NCI-H187 (cell line): ENCODE measurements at regions not wholly inside any gene's neighbourhood (a gene's known extent, or its start where the extent isn't known, plus 50 kb on each side); places are given as distances from the start of the nearest gene placed in this dataset.
"Not testable (repeated sequence)": the region's sequence is repeated elsewhere in the genome, so short reads cannot be mapped to it uniquely, and the experiment has no call there.

Source experiments
- DNase-seq, 2 experiments: peaks; one replicate each; lab custom pipeline; 2025; lab: John Stamatoyannopoulos, UW

DNA sequence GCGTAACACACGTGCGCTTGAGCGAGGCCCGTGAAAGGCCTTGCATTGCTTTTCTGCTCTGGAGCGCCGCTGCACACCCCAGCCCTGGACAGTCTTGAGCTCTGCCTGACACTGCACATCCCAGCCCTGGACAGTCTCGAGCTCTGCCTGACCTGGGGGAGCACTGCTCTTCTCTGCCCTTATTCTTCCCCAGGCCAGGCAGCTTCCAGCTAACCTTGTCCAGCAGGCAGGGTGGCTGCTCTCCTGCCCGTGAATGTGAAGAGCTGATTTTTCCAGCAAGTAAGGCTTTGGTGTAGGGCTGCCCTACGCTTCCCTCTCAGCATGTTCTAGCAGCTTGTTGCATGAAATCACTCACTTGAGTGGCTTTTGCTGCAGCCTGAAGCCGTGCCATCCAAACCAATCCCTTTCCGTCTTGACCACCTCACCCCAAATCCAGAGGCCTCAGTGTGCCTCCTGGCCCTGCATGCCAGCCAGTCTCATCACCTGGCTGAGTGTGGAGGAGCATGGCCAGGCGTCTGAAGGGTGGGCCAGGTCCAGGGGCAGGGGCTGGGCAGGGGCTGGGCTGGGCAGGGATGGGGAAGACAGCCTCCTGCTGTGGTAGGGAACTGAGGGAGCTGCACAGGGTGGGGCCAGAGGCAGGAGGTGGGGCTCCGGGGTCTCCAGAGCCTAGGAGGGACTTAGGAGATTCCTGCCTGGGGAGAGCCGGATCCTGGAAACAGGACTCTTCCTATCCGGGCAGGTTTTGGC lies 89.5 kb upstream of the B3GAT1 start:
- DNase-seq, result no peak

DNA sequence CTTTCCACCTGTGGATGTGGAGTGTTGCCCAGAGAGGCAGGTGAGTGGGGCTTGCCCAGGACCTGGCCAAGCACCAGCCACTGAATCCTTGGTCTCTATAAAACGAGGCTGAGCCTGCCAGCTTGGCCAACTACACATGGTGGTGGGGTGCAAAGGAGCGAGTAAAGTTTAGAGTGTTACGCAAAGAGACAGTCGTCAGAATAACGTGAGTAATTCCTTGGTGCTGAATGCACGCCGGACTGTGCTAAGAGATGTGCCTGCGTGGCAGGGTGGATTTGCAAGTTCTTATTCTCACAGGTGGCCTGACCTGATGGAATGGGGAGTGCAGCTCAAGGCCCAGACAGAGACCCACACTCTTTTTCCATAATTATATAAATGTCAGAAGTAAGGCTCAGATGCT lies 88.6 kb upstream of the B3GAT1 start:
- DNase-seq, result no peak

DNA sequence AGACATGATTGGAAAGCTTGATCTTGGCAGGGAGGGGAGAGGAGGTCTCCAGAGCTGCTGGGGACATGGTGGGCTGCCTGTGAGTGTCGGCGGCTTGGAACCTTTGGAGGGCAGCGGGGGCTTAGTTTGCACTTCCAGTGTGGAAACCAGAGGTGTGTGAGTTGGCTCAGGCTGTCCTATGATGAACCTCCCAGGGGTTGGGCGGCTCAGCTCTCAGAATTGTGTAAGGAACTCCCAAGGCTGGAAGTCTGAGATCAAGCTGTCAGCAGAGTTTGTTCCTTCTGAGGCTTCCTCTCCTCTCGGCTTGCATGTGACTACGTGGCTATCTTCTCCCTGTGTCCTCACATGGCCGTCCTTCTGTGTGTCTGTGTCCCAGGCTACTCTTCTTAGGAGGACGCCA lies 87.9 kb upstream of the B3GAT1 start:
- no peak for DNase-seq

DNA sequence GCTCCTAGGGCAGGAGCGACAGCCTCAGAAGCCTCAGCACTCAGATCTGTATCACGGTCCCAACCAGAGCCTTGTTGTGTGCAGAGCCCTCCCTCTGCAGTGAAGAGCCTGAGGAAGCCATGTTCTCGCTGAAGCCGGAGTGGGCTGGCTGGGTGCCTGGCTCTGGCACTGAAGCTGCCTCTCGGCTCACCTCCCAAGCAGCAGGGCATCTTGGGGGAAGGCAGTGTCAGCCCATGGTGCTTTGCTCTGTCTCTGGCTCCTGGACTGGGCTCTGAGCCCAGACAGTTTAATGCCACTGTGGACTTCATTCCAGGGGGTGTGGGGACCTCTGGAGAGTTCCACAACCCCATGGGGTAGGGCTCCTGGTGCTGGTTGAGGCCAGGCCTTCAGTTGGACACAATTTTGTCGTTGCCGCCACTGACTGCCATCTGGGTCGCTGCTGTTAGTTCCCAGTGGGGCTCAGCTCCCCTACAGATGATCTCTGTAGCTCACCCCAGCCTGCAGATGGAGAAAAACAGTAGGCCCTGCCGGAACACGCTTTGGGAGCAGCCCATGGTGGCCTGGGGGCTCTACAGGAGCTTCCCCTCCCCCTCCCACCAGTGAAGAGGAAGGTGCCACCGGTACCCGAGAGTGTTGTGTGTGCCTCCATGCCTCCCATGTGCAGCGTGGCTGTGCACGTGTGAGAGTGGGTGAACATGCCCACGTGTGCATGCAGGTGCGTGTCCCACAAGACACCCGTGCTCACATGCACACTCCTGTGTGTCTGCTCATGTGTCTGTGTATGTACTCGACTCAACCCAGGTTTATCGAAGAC lies 86.5 kb upstream of the B3GAT1 start:
- no peak for DNase-seq

DNA sequence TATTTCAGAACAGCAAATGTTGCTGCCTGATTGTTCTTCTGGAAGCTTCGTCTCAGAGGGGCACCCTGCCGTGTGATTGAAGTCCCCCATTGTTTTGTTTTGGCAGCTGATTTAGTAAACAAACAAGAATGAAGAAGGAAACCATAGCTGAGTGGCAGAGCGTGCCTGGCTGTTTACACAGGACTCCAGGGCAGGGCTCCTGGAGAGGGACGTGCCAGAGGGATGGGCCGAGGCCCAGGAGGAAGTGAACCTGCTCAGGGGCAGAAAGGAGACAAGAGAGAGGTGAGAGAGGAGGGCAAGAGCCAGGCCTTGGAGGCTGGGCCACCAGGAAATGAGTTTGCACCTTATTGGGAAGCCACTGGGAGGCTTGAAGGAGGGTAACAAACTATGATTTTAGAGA lies 85.5 kb upstream of the B3GAT1 start:
- no peak for DNase-seq

DNA sequence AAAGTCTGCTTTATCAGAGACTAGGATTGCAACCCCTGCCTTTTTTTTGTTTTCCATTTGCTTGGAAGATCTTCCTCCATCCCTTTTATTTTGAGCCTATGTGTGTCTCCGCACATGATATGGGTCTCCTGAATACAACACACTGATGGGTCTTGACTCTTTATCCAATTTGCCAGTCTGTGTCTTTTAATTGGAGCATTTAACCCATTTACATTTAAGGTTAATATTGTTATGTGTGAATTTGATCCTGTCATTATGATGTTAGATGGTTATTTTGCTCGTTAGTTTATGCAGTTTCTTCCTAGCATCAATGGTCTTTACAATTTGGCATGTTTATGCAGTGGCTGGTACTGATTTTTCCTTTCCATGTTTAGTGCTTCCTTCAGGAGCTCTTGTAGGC lies 84.0 kb upstream of the B3GAT1 start:
- DNase-seq, result not testable (repeated sequence)

DNA sequence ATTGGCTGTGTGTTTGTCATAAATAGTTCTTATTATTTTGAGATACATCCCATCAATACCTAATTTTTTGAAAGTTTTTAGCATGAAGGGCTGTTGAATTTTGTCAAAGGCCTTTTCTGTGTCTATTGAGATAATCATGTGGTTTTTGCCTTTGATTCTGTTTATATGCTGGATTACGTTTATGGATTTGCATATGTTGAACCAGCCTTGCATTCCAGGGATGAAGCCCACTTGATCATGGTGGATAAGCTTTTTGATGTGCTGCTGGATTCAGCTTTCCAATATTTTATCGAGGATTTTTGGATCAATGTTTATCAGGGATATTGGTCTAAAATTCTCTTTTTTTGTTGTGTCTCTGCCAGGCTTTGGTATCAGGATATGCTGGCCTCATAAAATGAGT lies 82.4 kb upstream of the B3GAT1 start:
- not testable (repeated sequence) for DNase-seq

DNA sequence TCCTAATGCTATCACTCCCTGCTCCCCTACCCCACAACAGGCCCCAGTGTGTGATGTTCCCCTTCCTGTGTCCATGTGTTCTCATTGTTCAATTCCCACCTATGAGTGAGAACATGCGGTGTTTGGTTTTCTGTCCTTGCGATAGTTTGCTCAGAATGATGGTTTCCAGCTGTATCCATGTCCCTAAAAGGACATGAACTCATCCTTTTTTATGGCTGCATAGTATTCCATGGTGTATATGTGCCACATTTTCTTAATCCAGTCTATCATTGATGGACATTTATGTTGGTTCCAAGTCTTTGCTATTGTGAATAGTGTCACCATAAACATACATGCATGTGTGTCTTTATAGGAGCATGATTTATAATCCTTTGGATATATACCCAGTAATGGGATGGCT lies 80.4 kb upstream of the B3GAT1 start:
- not testable (repeated sequence) for DNase-seq

DNA sequence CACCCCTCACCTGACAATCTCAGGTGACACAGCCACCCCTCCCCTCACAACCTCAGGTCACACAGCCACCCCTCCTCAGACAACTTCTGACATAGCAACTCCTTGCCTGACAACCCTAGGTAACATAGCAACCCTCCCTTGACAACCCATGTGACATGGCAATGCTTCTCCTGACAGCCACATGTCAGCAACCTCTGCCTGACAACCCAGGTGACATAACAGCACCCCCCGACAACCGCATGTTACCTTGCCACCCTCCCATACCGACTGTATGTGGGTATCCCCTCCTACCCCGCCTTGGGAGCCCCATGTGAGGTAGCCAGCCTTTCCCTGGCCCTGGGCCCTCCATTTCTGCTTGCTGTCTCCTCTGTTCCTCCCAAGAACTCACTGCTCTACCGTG lies 77.7 kb upstream of the B3GAT1 start:
- DNase-seq, result no peak

DNA sequence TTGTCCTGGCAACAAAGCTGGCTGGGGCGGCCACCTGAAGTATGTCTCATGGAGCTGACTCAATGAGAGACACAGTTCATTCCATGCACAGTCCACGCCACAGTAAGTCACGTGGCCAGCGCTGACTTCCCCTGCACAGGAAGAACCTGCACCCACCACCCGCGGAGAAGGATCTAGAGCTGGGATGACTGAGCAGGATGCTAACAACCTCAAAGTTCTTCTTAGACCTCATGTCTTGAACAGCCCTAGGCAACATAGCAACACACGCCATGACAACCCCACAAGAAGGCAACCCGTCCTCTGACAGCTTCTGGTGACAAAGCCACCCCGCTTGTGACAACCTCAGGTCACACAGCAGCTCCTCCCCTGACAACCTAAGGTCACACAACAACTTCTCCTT lies 76.9 kb upstream of the B3GAT1 start:
- DNase-seq, result no peak

DNA sequence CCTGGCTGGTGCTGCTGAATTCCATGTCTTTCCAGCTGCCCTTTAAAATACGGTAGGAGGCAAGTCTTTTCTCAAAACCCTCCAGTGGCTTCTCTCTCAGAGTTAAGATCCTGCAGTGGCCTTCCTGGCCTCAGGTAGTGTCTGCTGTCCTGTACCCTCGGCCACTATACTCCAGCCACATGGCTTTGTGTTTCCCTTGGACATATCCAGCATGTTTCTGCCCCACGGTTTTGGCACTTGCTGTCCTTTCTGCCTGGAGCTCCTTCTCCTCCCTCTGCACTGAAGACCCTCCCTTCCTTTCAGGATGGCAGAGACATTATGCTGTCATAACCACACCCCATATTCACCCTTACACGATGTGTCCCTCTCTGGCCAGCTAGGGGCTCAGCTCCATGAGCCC lies 76.5 kb upstream of the B3GAT1 start:
- no peak for DNase-seq

DNA sequence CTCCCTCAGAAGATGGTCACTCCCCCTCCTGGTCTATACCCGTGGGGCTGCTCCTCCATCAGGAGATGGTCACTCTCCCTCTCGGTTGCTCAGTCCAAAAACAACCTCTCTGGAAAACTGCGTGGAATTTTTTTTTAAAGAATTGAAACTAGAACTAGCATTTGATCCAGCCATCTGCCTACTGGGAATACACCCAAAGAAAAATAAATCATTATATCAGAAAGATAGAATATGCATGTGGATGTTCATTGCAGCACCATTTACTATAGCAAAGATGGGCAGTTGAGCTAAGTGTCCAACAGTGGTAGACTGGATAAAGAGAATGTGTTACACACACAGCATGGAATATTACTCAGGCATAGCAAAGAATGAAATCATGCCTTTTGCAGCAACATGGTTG lies 75.7 kb upstream of the B3GAT1 start:
- no peak for DNase-seq

DNA sequence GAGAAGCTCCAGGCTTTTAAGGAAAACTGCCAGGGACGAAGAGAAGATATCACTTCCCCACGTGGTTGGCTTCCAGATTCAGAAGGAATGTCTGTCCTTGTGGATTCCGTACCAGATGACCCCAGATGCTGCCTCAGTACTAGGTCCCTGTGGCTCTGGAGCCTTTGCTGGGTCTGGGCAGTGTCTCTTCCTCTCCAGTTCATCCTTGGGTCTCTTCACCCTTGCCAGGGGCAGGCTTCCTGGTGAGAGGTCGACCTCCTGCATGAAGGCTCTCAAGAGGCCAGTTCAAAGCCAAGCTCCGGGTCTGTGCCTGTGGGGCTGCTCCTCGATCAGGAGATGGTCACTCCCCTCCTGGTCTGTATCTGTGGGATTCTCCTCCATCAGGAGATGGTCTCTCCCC lies 74.7 kb upstream of the B3GAT1 start:
- DNase-seq, result no peak

DNA sequence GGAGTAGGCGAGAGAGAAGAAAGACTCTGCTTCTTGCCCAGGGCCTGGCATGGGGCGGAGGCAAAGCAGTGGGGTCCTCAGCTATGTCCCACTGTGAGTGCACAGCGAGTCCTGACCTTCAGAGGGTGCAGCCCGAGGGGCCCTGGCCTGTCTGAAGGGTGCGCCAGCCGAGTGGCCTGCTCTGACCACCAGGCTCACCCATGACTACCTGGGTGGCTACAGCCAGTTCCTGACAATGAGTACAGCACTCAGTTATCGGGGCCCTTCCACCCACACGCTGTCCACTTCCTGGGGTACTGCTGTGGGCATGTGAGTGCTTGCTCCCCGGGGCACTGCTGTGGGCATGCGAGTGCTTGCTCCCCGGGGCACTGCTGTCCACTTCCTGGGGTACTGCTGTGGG lies 74.1 kb upstream of the B3GAT1 start:
- no peak for DNase-seq

DNA sequence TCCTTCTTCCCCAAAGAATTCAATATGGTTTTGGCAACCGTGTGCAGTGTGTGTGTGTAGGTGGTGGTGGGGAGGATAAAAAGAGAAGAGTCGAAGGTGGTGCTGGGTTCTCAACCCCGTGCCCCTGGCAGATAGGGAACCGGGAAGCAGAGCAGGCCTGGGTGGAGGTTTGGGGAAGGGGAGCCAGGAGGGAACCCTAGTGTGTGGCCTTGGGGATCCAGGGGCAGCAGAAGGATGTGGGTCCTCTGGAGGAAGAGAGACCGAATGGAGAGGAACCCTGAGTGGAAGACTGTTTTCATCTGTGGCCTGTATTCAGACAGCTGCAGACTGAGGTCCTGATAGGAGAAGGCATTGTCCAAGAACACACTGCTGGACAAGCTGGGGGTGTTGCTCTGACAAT lies 73.3 kb upstream of the B3GAT1 start:
- no peak for DNase-seq

DNA sequence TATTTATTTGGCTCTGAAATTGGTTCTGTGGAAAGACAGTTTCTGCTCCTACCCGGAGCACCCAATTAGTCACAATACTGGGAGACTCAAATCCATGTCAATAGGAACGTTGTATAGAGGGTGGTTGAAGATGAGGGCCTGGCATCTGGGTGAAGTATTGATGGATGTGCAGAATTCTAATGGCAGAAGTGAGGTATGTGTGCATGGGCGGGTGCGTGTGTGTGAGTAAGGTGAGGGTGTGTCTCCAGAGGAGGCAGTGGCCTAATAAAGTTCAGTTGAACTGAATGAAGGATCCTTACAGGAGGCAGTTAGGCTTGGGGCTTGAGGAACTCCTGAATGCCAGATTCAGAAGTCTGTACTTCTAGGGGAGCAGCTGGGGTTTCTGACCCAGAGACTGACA lies 71.8 kb upstream of the B3GAT1 start:
- DNase-seq, result no peak

DNA sequence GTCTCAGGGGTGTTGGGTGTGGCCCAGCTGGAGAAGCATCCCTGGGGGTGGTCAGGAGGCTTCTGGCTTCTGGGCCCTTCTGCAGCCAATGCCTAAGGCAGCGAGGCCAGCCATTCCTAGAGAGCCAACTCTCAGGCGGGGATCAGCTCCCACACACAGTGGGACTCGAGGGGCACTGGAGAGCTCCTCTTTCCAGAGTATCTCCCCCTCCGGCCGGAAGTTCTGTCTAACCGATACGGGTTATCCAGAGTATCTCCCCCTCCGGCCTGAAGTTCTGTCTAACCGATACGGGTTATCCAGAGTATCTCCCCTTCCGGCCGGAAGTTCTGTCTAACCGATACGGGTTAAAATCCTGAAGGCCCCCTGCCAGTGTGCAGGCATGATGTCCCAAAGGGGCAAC lies 71.2 kb upstream of the B3GAT1 start:
- DNase-seq, result no peak

DNA sequence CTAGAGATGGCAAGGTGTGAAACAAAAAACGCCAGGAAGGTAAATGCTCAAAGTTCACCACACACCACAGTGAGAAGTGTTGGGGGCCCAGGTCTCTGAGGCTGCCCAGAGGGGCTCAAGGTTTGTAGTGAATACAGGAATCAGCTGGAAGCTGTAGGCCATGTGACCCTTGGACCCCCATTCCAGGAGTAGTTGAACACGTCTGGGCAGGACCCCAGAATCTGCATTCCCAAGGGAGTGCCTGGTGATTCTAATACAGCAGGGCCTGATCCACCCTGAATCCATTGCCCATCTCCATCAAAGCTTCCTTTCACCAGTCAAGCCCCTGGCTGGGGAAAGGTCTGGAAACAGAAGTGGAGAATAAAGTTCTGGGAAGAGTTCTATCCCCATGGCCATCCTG lies 70.8 kb upstream of the B3GAT1 start:
- DNase-seq, result no peak

DNA sequence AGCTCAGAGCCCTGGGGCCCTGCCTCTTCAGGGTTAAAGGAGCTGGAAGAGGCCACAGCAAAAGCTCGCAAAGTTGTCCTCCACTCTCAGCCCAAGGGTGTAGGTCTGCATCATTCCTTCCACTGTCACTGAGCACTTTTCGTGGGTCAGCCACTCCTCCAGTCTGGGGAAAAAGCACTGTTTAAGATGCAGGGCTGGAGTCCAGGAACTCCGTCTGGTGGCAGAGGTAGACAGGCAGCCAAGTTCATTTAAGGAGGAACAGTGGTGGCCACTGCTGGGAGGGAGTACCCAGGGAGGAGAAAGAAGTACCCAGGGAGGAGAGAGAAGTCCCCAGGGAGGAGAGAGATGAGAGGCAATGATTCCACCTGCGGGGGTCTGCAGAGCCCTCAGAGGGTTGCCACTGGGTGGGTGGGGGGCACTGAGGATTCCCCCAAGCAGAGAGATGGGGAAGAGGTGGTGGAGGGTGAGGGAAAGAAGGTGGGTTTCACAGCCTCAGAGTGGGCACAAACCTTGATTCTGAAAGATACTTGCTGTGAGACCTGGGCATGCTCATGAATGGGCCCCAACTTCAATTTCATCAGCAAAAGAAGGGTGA lies 70.0 kb upstream of the B3GAT1 start:
- DNase-seq, result no peak

DNA sequence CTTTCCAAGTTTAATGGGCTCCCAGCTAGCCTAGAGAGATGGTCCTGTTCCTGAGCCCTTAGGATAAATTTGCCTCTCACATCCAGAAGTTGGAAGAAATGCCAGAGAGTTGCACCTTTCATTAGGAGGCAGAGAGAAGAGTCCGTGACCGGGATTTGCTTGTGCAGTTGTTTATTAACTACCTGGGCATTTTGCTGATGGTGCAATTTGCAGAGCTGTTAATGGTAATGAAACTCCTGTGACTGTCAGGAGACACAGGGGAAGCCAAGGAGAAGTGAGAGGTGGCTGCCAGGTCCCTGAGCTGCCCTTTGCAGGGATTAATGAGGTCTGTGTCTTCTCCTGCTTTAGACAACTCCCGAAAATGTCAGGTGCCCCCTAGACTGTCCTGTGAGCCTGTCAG lies 69.1 kb upstream of the B3GAT1 start:
- DNase-seq, result no peak

DNA sequence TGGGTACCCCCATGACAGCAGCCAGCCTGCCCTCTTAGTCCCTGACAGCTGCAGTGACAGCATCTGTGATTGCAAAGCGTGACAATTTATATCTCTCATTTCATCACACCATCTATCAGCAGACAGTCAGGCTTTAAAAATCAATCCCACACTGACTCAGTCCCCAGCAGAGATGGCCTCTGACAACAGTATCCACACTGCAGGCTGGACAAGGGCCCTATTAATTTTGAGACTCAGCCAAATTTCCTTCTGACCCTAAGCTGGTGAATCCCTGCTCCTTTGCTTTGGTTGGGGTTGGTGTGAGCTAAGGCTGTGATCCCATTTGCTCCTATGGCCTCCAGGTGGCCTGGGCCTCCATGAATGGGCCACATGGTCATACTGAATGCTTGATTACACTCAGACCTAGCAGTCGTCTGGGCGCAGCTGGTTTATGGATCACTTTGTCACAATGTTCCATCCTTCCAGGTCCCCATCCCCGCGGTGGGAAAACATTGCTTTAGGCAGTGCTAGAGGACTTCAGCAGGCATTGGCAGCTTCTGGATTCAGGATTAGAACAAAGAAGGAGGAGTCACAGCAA lies 68.2 kb upstream of the B3GAT1 start:
- DNase-seq, result no peak

DNA sequence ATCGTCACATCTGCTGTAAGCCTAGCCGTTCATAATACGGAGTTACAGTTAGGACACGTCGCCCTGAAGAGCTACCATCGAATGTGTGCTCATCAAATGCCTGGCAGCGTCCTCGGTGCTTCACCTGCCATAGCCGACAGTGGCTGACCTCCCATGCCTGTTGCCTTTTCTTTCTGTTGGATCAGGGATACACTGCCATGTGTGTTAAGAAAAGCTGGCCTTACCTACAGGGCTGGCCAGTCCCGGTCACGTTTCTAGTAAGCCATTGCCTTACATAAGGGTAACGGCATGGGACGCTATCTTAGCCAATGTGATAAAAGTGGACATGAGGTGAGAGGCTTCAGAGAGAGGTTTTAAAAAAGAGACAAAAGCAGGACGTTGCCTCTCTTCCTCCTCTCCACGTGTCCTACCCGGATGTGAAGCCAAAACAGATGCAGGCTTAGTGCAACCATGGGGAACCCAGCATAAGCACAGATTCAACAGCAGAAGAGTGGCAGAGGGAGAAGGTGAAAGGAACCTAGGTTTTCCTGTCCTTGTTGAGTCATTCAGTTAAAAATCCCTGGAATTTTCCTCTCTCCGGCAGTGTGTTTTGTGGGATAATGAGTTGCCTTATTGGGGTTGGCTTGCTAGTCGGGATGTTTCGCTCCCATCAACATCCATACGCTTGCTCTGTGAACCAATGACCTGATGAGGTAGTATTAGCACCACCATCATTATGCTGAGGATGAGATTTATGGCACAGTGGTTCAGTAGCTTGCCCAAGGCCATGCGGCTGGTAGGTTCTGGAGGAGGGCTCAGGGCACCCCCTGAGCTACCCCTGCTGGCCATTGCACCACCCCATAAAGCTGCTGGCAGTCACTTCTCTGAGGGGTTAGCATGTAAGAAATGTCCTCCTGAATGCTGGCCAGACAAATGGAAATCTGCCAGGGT lies 67.4 kb upstream of the B3GAT1 start:
- DNase-seq, result no peak
